HG02970 (cell line): ENCODE measurements at regions not wholly inside any gene's neighbourhood (a gene's known extent, or its start where the extent isn't known, plus 50 kb on each side); places are given as distances from the start of the nearest gene placed in this dataset.
"Not testable (repeated sequence)": the region's sequence is repeated elsewhere in the genome, so short reads cannot be mapped to it uniquely, and the experiment has no call there.

Source experiments
- ATAC-seq: cut with Tn5 transposase; IDR thresholded peaks from one replicate; pipeline ENCODE4 v1.9.1; 2021; ENCODE audit warnings: mild to moderate bottlenecking, moderate library complexity, moderate number of reproducible peaks; ENCODE audit not compliant: unreplicated experiment, low FRiP score

DNA sequence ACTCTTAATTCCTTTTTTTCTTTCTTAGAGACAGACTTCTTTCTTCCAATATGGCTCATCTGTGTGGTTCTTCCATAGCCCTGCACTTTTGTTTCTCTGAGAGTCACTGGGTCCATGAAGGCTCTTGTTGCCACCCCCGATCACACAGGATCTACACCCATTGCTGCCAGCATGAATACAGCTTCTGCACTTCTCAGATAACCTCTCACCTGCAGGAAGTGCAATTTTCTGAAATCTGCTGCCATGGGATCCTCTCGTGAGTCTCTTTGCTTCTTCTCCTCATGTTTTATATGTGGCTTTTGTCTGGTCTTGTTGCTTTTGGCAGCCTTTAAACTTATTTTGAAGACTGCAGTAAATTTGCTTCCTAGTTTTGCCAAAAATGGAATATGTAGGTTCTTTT lies 171.2 kb downstream of the TMEM167A start:
- ATAC-seq: no peak

DNA sequence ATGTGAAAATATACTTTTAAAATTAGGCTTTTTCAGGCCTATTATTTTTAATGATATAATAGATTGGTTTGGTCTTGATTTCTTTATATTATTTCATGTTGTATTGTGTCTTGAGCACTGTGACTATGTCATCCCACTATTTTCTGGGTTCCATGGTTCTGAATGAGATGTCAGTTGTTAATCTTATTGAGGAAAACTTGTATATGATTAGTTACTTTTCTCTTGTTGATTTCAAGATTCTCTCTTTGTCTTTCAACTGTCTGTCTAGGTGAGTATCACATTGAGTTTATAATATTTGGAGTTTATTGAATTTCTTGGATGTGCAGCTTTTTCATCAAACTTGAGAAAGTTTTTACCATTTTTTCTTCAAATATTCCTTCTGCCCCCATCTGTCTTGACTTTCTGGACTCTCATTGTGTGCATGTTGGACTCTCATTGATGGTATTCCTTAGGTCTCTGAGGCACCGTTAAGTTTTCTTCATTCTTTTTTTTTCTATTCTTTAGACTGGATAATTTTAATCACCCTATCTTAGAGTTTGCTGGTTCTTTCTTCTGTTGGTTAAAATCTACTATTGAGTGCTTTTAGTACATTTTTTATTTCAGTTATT lies 175.8 kb downstream of the TMEM167A start:
- ATAC-seq: no peak

DNA sequence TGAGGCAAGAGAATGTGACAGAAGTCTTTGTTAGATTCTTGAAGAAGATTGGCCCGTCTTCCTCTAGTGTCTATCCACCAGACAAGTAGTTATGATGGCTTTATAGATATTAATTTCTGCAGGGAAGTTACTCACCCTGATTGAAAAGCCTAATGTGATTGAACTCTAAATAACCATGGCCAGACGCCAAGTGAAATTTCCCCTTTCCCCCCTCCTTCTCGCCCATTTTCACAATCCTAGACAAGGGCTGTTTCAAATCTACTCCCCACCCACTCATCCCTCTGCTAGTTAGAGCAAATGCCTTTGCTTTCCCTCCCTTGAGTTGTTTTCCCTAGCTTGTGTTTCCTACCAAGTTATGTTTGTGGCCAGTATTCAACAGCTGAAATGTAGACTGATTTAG lies 182.5 kb downstream of the TMEM167A start:
- ATAC-seq: no peak

DNA sequence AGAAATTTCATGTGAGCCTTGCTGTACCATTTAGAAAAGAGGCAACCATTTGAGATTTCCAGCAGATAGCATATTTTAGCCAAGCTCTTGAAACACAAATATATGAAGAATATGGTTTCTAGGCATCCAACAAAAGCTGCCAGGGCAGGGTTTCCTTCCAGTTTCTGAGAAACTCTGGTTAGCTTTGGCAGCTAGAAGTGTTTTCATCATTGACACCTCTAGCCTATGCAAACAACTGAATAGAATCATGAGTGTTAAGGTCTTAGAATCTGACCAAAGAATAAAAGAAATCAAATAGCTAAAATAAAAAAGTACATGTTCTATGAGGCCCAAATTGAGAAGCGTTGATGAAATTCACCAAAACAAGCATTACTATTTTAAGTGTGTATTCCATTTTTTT lies 188.1 kb downstream of the TMEM167A start:
- ATAC-seq: no peak

DNA sequence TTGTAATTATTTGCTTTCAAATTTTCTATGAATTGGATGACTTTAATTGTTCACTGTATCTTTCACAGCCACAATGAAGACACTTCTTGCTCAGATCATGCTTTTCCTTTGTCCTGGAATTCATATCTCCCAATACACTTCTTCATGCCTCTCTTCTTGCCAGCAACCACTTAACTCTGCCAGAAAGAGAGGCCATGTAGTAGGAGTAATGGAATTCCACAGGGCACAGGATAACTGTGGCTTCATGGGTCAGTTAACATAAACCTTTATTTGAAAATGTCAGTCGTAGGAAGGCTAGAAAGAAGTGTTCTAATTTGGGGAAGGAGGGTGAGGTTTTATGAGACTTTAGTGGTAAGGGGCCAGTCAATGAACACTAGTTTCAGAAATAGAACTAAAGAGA lies 190.3 kb downstream of the TMEM167A start:
- no peak for ATAC-seq

DNA sequence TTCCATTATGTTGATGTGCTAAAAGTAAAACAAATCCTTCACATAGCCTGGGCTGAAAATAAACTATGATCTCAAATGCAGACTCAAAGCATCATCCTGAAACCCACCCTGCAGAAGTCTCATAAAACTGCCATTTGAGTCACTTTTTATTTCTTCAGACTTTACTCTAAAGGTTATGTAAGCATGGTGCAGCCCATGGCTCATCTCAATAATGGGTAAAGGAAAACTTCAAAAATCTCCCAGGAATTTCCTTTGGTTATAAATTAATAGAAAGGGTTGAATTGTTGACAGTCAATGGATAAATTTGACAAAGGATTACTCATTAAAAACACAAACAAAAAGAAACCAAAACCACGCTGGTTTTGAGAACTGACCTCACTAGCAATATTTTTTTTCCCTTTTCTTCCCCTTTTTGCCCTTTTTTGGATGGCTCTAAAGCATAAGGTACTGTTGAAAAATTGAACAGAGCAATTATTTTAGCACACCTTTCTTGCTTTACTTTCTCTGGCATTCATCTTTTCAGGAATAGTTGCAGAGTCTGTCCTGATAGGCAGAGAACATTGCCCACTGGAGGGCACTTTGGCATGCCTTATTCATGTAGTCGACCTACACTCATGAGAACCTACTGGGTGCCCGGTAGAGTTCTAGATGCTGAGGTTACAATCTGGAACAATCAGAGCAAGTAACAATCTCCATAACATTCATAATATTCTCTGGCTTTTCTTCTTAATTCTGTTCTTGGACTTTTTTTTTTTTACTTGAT lies 191.4 kb downstream of the TMEM167A start:
- no peak for ATAC-seq

DNA sequence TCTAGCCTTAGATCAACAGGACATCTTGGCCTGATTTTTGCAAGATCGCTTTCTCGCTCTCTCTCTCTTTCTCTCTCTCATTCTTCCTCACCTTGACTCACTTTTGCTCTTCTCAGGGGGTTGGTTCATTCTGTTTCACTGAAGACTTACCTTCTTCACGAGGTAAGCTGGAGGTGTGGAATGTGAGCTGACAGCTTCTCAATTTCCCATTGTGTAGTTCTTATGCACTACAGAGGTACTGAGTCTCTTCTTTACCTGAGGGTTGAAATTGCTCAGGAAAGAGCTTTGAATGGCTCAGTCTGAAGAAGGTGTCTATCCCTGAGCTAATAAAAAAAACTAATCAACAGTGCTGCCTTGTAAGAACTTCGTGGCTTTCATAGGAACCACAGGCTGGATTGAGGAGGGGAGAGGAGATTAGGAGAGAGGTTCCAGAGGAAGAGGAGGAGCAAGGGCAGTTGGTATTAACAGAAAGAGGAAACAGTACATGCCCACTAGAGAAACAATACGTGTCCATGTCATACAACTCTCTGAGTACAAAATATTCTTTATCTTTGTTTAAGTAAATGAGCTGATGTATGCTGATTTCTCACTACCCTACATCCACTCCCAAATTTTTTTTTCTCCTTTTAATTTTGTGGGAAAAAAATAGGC lies 192.2 kb downstream of the TMEM167A start:
- no peak for ATAC-seq

DNA sequence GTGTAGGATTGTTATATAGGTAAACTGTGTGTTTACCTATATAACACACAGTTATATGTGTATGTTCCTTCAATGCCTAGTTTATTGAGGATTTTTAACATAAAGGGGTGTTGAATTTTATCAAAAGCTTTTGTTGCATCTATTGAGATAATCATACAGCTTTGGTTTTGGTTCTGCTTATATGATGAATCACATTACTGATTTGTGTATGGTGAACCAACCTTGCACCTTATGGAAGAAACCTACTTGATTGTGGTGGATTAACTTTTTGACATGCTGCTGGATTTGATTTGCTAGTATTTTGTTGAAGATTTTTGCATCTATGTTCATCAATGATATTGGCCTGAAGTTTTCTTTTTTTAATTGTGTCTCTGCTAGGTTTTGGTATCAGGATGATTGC lies 194.9 kb downstream of the TMEM167A start:
- no peak for ATAC-seq

DNA sequence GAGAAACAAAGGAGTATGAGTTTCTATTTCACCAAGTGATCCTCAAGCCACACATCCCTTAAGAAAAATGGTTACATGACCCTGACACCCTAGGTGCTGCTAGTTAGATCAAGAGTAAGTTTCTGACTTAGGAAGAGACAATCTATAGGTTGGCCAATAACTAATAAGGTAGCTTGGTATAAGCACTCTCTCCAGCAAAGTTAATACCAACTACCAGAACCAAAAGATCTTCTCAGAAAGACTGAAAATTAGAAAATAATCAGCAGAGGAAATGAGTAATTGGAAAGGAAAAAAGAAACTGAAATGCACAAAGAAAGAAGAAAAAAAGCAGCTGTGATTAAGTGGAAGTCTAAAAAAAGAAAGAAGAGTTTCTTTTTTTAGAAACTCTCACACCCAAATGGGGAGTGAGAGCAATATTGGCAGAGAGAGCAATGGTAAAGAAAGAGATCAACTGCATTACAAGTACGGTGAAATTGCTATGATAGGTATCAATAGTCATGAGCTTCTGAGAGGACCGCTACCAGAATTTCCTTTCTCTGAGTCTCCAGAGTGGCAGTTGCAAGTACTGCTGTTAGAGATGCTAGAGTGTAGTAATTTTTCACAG lies 195.5 kb downstream of the TMEM167A start:
- ATAC-seq: peak; percentile 48

DNA sequence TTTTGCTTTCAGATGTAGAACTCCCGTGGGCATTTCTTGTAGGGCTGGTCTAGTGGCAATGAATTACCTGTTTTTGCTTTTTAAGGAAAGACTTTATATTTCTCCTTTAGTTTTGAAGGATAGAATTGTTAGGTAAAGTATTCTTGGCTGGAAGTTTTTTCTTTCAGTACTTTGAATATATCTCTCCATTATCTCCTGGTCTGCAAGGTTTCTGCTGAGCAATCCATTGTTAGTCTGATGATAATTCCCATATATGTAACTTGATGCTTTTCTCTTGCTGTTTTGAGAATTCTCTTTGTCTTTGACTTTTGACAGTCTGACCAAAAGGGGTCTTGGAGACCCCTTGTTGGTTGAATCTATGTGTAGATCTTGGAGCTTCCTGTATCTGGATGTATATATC lies 198.1 kb downstream of the TMEM167A start:
- ATAC-seq: no peak

DNA sequence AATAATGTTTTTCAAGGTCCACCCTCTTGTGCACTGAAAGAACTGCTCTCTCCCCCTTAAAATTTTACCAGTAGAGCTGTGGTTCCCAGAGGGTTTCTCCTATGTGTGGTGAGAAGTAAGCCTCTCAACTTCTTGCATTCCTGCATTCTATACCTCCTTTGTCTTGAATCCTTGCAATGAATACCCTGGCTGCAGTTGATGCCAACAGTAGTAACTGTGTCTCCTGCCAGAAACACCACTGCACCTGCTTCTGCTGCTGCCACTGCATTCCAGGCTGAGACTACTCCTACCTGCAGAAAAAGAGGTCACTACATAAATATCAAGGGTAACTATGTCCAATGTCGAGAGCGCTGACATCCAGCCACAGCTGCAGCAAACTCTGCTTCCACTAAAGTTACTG lies 203.7 kb downstream of the TMEM167A start:
- ATAC-seq: no peak

DNA sequence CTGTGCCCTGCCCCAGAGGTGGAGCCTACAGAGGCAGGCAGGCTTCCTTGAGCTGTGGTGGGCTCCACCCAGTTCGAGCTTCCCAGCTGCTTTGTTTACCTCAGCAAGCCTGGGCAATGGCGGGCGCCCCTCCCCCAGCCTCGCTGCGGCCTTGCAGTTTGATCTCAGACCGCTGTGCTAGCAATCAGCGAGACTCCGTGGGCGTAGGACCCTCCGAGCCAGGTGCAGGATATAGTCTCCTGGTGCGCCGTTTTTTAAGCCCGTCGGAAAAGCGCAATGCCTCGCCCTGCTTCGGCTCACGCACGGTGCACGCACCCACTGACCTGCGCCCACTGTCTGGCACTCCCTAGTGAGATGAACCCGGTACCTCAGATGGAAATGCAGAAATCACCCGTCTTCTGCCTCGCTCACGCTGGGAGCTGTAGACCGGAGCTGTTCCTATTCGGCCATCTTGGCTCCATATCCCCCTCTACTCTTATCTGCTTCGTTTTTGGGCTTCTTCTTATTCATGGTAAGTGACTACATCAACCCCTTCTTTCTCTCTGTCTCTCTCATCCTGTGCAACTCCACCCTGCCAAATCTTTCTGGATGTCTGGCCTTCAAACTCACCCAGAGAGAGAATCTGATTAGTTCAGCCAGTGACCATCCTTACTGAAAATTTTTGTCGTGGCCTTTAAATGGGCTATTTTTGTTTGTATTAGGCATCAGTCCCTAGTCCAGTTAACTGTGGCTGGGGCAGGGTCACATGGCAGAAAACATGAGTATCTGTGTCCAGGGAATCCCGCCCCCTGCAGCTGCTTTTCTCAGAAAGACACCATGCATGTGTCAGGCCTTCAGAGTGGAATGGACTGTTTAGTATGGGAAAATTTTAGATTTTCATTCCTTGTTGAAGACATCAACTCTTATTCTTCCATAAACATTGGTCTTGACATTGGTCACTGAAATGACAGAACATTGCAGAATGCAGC lies 204.6 kb downstream of the TMEM167A start:
- not testable (repeated sequence) for ATAC-seq

DNA sequence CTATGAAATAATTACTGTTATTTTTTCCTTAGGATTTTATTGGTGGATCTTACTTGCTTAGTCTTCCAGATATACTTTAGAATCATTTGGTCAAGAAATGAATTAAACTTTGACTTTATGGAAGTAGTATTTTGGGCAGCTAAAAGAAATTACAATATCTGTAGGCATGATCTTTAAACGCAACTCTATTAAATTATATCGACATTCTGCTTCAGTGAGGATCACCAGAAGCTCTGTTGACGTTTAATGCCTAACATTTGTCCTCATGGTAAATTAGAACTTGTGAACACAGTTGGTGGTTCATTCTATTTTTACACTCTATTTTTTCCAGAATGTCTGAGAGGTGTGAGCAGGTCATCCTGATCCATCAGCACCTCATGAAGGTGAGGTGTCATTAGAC lies 211.6 kb downstream of the TMEM167A start:
- no peak for ATAC-seq

DNA sequence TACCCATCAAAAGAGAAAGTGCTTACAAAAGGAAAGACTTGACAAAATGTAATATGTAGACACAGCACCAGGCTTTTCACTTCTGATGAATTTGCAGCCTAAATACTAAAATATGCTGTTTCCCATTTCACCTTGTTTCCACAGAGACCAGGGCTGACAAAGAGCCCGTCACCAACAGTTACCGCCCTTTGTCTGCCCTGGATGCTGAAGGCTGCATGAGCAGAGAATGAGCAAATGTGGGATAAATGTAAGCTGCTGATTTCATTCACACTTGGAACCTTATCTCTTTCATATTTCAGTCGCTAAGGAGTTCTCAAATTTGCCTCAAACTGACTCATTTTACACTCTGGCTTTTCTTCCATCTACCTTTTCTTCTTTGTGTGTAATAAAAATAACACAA lies 213.9 kb downstream of the TMEM167A start:
- ATAC-seq: no peak

DNA sequence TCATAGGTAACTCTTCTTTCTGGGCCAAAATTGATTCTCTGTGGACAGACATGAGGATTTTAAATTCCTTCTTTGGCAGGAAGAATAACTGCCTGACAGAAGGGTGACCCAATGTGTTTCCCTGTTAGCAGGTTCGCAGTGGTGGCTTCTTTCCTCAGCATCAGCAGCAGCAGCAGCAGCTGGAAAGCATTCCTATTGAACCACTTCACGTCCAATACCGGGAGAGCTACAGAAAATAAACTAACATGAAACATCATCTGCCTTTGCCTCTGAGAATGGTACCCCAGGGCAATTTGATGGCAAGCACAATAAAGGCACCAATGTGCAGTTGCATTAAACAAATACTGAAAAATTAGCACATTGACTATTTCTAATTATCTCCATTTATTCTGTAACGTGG lies 214.5 kb downstream of the TMEM167A start:
- ATAC-seq: no peak

DNA sequence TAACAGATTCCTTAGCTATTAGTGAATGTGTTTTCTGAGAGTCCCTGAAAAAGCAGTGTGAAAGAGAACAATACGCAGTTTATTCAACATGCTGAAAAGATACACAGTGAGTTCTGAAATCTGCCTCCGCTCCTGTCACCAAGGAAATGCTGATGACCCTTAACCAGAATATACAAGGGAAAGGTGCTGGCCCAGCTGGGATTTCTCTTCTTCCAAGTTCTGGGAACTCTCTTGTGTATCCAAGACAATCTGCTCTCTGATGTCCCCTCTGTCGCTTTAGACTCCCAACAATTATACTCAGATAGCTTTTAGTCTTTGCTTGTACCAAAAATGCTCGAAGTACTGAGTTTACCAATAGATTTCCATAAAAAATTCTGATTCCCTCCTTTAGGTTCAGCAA lies 214.9 kb downstream of the TMEM167A start:
- ATAC-seq: no peak

DNA sequence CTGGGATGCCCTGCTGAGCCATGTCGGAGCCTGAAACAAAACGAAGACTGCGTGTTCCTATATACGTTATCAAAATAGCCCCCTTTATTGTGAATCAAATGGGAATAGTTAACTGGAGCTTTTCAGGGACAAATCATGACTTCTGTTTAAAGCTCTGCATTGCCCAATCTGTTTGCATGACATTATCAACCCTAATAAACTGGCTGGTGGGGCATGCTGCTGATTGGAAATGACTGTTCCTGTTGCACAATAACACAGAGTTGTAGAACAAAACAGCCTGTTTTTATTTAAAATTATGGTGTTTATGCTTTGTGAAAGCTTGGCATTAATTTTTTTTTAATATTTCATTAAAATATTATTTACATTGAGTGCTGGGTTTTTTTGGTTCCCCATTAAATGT lies 215.5 kb downstream of the TMEM167A start:
- no peak for ATAC-seq

DNA sequence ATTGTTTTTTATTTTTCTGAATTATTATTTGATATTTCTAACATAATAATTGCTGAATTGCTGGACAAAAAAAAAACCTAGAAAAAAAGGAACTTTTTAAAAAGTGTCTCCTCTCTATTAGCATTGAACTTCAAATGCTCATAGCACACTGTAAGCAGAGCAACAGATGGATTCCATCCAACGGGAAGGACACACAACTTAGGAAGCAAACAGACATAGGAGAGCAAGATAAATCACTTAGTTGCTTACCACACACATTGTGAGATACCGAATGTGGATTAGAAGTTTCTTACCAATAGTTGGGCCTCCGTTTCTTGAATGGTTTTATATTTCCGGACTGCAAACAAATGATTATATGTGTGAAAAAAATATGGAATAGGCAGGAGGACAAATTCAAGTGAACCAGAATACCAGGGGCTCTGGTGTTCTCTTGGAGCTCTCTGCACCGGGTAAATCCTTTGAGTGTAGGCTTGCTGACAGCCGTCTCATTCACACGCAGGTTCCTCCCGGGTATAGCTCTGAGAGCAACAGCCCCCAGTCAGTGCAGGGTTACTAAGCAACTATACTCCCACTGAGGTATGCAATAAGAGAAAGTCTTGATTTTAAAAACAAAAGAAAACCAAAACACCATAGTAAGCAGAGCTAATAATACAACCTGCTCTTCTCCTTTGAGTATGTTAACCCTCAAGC lies 217.6 kb downstream of the TMEM167A start:
- ATAC-seq: no peak

DNA sequence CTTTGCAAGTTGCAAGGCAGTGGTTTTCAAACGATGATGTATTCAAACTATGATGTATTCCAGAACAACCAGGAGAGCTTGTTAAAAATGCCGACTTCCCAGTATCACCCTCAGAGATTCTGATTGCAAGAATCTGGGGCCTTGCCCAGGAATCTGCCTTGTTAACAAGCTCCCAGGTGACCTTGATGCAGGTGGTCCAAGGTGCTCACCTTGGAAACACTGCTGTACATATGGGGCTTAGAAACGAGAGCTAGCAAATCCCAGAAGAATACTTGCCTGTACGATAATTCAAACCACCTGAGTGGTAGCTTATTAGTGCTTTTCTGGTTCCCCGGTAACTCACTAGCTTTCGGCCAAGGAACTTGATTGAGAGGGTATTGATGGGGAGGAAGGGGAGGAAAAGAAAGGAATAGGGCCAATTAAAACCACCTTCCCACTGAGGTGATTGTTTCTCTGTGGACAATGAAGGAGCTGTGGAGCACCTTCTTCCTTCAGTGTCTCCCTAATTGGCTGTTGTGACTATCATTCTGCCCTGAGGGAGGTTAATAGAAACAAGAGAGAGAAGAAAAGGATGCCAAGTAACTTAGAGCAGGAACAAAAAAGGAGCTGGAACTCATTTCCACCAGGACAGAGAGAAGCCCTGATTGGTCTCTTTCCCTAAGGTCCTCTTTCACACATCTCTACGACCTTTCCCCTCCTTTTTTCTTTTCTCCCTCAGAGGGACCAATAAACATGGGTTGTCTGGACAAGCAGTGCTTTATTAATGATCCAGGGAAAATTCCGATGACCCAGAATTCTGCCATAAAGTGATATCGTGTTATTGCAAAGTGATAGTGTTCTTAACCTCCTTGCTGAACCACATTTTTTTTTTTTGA lies 218.8 kb downstream of the TMEM167A start:
- no peak for ATAC-seq
